Suprapubic skin (tissue), 4 donors: ENCODE measurements at regions not wholly inside any gene's neighbourhood (a gene's known extent, or its start where the extent isn't known, plus 50 kb on each side); places are given as distances from the start of the nearest gene placed in this dataset.

Source experiments
- DNase-seq, 2 donors: peaks; one replicate each; pipeline ENCODE4 v3.0.0-alpha.2; 2019; ENCODE audit warnings: low spot score in 2 of 2
- H3K27ac ChIP-seq: fragments of 200-600 bp; sonication (generic); one replicate; pipeline ENCODE4 v1.5.1; 2019
- H3K27me3 ChIP-seq: fragments of 200-600 bp; sonication (generic); one replicate; pipeline ENCODE4 v1.5.1; 2019
- H3K36me3 ChIP-seq: fragments of 200-600 bp; sonication (generic); one replicate; pipeline ENCODE4 v1.5.1; 2019
- H3K4me1 ChIP-seq: fragments of 200-600 bp; sonication (generic); one replicate; pipeline ENCODE4 v1.5.1; 2019
- H3K4me3 ChIP-seq: fragments of 200-600 bp; sonication (generic); one replicate; pipeline ENCODE4 v1.5.1; 2019; ENCODE audit warnings: mild to moderate bottlenecking
- H3K9me3 ChIP-seq: fragments of 200-600 bp; sonication (generic); one replicate; pipeline ENCODE4 v1.5.1; 2019
- CTCF ChIP-seq, 2 donors: fragments of 200-600 bp in 1 of 2; fragments of 450-650 bp in 1 of 2; sonication (generic) in 1 of 2; IDR thresholded peaks; one replicate each; pipeline ENCODE4 v1.5.1; 2016 to 2019; ENCODE audit warnings: antibody characterized with exemption in 2 of 2, mild to moderate bottlenecking in 1 of 2, moderate library complexity in 1 of 2
- EP300 ChIP-seq: sonication (generic); formaldehyde crosslinking; IDR thresholded peaks from one replicate; pipeline ENCODE4 v1.6.1; 2017; ENCODE audit warnings: antibody characterized with exemption
- POLR2A ChIP-seq, 2 donors: fragments of 450-650 bp; IDR thresholded peaks; one replicate each; pipeline ENCODE4 v1.6.1; 2017; ENCODE audit warnings: antibody characterized with exemption in 2 of 2, mild to moderate bottlenecking in 2 of 2, moderate library complexity in 2 of 2
- POLR2AphosphoS5 ChIP-seq, 3 donors: sonication (generic); formaldehyde crosslinking; IDR thresholded peaks; one replicate each; pipeline ENCODE4 v1.6.1; 2017; ENCODE audit warnings: antibody characterized with exemption in 3 of 3
- whole genome bisulfite sequencing: methylation state at CpG from one replicate; pipeline ENCODE4 v1.1.5; 2018; 5-methylcytosine and 5-hydroxymethylcytosine counted together

GRCh38 chr7:17014686-17015085 is 132.9 kb upstream of the AGR3 start:
- Histone ChIP-seq H3K27me3 (no peaks in the 10 kb centered on the region), H3K27ac (peak overlapping the region; percentile 54)
- DNase-seq = no peak

GRCh38 chr7:17015598-17016031 is 133.8 kb upstream of the AGR3 start:
- H3K4me1 ChIP-seq = peaks cover 12% of the 10 kb centered on the region
- H3K36me3 ChIP-seq = no peaks in the 10 kb centered on the region
- no peaks in the 10 kb centered on the region for H3K9me3 ChIP-seq
- peak overlapping the region; percentile 54 for H3K27ac ChIP-seq
- DNase-seq = no peak
- H3K4me3 ChIP-seq = no peak overlapping the region
- WGBS = 40% methylated on average over 4 of the region's 4 CpGs
- TF ChIP-seq CTCF (IDR thresholded peaks at IDR 0.05) = no peak
- no peak for TF ChIP-seq POLR2AphosphoS5 (IDR thresholded peaks at IDR 0.05)
- TF ChIP-seq EP300 = no peak
- TF ChIP-seq POLR2A (IDR thresholded peaks at IDR 0.05) = no peak
- no peaks in the 10 kb centered on the region for H3K27me3 ChIP-seq

More at GRCh38 chr7:17014686-17015085, 132.9 kb upstream of the AGR3 start:
- TF ChIP-seq POLR2AphosphoS5 (IDR thresholded peaks at IDR 0.05) = no peak
- TF ChIP-seq CTCF (IDR thresholded peaks at IDR 0.05) = no peak
- TF ChIP-seq POLR2A (IDR thresholded peaks at IDR 0.05) = no peak
- TF ChIP-seq EP300 = no peak
- 98% methylated on average over 8 of the region's 8 CpGs for WGBS
- peaks cover 16% of the 10 kb centered on the region for H3K4me1 ChIP-seq
- H3K36me3 ChIP-seq = no peaks in the 10 kb centered on the region
- H3K4me3 ChIP-seq = no peak overlapping the region
- H3K9me3 ChIP-seq = no peaks in the 10 kb centered on the region

GRCh38 chr7:17016402-17017010 is 134.7 kb upstream of the AGR3 start:
- WGBS = 96% methylated on average over 2 of the region's 2 CpGs
- TF ChIP-seq POLR2A (IDR thresholded peaks at IDR 0.05) (no peak), EP300 (no peak), CTCF (IDR thresholded peaks at IDR 0.05) (no peak), POLR2AphosphoS5 (IDR thresholded peaks at IDR 0.05) (no peak)
- no peak overlapping the region for H3K27ac ChIP-seq

GRCh38 chr7:17019106-17019505 is 137.3 kb upstream of the AGR3 start:
- WGBS = 54% methylated on average over 2 of the region's 2 CpGs
- Histone ChIP-seq H3K27me3 (no peaks in the 10 kb centered on the region), H3K4me1 (peaks cover 17% of the 10 kb centered on the region), H3K27ac (no peak overlapping the region), H3K36me3 (no peaks in the 10 kb centered on the region), H3K4me3 (no peak overlapping the region), H3K9me3 (no peaks in the 10 kb centered on the region)
- TF ChIP-seq EP300 = no peak
- TF ChIP-seq POLR2AphosphoS5 (IDR thresholded peaks at IDR 0.05) = no peak
- TF ChIP-seq CTCF (IDR thresholded peaks at IDR 0.05) = no peak
- TF ChIP-seq POLR2A (IDR thresholded peaks at IDR 0.05) = no peak
- no peak for DNase-seq

More at GRCh38 chr7:17016402-17017010, 134.7 kb upstream of the AGR3 start:
- no peak overlapping the region for H3K4me3 ChIP-seq
- H3K36me3 ChIP-seq = no peaks in the 10 kb centered on the region
- DNase-seq = no peak
- H3K4me1 ChIP-seq = peaks cover 17% of the 10 kb centered on the region
- H3K9me3 ChIP-seq = no peaks in the 10 kb centered on the region
- no peaks in the 10 kb centered on the region for H3K27me3 ChIP-seq

- no peak overlapping the region for H3K27ac ChIP-seq
- no peaks in the 10 kb centered on the region for H3K36me3 ChIP-seq
Observed at GRCh38 chr7:17020250-17020649, 138.5 kb upstream of the AGR3 start.

More at GRCh38 chr7:17020250-17020649, 138.5 kb upstream of the AGR3 start:
- H3K4me1 ChIP-seq = peaks cover 17% of the 10 kb centered on the region
- no peaks in the 10 kb centered on the region for H3K9me3 ChIP-seq
- WGBS = 78% methylated on average over 1 of the region's 1 CpG
- TF ChIP-seq POLR2AphosphoS5 (IDR thresholded peaks at IDR 0.05) = no peak
- TF ChIP-seq EP300 = no peak
- no peak for TF ChIP-seq CTCF (IDR thresholded peaks at IDR 0.05)
- no peak for TF ChIP-seq POLR2A (IDR thresholded peaks at IDR 0.05)
- H3K4me3 ChIP-seq = no peak overlapping the region
- no peak for DNase-seq
- no peaks in the 10 kb centered on the region for H3K27me3 ChIP-seq
